PC-9 (cell line): ENCODE measurements at regions not wholly inside any gene's neighbourhood (a gene's known extent, or its start where the extent isn't known, plus 50 kb on each side); places are given as distances from the start of the nearest gene placed in this dataset.

ENCODE experiments used
- EZH2 ChIP-seq: fragments of 200-600 bp; sonication (generic); IDR thresholded peaks from 2 replicates; pipeline ENCODE4 v1.8.0; 2017; ENCODE audit warnings: antibody characterized with exemption, low read depth
- TF ChIP-seq, protein P1 (sequence below): fragments of 200-600 bp; sonication (generic); conservative IDR thresholded peaks from 2 replicates; pipeline ENCODE4 v1.6.1; 2017; ENCODE audit warnings: mixed run types, antibody characterized with exemption, mild to moderate bottlenecking, moderate library complexity

DNA sequence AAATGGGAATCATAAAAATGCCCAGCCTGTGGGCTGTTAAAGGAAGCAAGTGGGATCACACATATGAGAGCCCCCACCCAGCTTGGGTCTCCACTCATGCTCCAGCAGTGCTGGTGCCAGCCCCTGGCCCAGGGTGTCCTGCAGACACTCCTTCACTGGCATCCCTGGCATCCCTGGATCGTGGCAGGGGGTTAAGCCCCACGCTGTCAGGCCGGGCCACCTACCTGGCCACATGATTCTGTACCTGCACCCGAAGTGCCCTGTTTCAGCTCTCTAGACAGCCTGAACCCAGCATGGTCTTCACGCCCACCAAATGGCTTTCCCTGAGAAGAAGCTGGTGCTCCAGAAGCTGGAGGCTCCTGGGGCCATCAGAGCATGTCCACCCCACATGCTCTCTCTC is 137.4 kb downstream of the INHBB start:
- TF ChIP-seq, protein P1, sequence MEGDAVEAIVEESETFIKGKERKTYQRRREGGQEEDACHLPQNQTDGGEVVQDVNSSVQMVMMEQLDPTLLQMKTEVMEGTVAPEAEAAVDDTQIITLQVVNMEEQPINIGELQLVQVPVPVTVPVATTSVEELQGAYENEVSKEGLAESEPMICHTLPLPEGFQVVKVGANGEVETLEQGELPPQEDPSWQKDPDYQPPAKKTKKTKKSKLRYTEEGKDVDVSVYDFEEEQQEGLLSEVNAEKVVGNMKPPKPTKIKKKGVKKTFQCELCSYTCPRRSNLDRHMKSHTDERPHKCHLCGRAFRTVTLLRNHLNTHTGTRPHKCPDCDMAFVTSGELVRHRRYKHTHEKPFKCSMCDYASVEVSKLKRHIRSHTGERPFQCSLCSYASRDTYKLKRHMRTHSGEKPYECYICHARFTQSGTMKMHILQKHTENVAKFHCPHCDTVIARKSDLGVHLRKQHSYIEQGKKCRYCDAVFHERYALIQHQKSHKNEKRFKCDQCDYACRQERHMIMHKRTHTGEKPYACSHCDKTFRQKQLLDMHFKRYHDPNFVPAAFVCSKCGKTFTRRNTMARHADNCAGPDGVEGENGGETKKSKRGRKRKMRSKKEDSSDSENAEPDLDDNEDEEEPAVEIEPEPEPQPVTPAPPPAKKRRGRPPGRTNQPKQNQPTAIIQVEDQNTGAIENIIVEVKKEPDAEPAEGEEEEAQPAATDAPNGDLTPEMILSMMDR = no peak
- no peak for TF ChIP-seq EZH2
